Superior temporal gyrus (tissue), 1 donor: ENCODE measurements at regions not wholly inside any gene's neighbourhood (a gene's known extent, or its start where the extent isn't known, plus 50 kb on each side); places are given as distances from the start of the nearest gene placed in this dataset.
A peak's percentile ranks its signal among the peaks of the same experiment; 100 is the strongest.

Experiments
- DNase-seq: peaks from one replicate; pipeline ENCODE4 v3.0.0-alpha.2; 2016; ENCODE audit errors: extremely low spot score

DNA sequence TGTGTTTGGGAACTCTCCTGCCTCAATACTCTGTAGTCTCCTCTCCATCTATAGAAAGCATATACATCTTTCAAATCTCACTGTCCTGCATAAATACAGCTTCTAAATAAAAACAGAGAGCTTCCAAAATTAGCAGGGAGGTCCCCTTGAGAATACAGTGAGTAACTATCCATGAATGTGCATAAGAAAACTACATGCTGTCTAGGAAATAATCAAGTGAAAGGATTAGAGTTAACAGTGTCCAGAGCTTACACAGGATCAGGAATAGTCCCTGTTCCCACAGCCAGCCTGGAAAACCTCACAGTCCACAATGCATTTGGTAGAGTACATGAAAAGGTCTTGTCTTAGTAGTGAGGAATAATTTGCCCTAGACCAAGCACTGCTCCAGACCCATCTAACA is 123.0 kb upstream of the POU3F2 start:
- no peak for DNase-seq

DNA sequence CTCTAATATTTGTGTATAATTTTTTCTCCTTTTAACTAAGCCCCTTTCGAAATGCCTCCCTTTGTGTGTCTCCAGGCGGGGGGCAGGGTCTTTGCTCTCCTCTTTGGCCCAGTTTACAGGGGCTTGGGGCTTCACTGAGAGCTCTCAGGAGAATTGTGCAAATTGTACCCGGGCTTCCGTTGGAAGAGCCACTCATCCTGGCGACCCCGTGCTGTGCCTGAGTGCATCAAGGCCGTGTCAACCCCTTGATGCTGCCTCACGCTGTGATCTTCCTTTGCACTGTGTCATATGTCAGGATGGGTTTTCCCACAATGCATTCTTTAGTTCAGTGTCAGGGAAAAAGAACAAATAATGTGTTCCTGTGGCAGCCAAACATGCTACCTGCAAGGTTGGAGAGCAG is 118.0 kb upstream of the POU3F2 start:
- no peak for DNase-seq

DNA sequence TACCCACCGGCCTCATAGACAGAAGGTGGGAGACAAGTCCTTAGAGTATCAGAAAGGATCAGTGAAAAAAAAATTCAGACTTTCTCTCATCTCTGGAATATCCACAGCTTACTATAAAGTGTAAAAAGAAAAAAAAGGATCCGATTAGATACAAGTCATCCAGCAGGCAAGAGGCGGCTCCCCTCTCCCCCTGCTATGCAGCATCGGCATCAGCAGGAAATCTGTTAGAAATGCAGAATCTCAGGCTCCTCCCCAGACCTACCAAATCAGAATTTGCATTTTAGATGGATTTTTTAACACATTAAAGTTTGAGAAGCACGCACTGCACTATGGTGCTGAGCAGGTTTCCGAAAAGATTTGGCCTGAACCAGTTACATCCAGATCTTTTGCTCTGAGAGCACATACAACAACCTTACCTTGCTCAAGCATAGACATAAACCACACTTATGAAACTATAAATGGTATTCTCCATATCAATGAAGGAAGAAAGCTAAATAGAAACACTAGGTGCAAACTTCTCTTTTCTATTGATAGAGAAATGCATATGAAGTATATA is 117.0 kb upstream of the POU3F2 start:
- no peak for DNase-seq

DNA sequence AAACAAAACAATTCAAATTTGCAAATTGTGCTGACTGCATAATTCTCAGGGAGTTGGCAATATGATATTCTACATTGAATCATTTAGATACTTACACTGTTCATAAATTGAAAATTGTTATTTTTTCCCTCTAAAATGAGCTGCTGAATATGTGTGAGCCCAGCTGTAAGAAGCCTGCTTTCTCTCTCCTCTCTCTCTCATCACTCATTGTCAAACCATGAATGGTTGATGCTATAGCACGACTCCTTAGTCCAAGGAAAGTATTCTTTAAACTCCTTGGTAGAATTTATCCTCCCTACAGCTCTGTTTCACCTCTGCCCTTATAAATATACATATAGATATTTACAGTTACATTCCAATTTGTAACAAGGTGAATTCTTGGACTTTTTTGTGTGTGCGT is 116.4 kb upstream of the POU3F2 start:
- DNase-seq: no peak

DNA sequence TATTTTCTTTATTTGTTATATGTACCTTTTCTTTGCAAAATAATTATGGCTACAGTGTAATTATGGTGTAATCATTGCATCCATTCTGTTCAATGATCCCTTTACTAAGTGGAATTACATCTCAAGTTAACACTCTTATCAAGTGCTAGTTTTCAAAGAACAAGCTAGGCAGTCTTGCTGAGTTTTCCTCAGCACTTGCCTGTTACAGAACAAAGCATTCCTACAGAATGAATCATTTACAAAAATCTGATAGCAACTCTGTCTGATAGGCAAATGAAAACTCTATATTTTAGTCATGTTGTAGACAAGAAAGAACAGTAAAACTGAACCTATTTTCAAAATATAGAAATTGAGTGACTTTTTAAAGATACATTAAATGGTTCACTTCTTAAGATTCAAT is 109.8 kb upstream of the POU3F2 start:
- no peak for DNase-seq

DNA sequence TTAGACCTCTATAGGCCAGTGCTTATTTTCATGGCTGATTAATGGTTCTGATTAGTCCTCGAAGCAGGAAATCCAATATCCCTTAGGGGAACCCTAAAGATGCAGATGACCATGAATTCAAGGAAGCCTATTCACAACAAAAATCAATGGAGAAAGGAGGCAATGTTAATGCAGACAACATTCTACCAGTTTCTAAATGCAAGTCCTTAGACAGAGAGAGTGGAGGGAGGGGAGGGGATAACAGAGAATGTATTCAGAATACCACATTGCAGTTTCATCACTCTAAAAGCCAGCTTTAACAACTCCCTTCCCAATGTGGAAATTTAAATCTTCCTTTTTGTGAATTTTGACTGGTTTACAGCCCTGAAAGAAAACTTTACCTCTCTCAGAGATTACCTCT is 87.1 kb upstream of the POU3F2 start:
- no peak for DNase-seq

DNA sequence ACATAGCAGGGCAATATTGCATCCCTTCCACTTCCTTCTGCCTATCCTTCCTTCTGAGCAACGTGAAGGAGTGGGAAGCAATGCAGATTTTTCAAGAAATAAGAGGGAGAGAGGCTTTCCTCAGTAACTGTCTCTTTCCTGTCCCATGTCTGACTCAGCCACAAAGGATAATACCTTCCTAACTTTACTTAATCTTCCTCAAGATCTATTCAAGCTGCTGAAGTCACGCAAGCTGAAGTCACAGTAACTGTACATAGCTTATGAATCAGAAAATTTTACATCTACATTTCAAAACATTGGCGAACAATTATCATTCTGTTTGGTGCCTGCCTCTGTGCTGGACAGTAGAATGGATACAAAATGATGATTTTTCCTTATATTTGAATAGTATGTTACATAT is 86.4 kb upstream of the POU3F2 start:
- DNase-seq: no peak

DNA sequence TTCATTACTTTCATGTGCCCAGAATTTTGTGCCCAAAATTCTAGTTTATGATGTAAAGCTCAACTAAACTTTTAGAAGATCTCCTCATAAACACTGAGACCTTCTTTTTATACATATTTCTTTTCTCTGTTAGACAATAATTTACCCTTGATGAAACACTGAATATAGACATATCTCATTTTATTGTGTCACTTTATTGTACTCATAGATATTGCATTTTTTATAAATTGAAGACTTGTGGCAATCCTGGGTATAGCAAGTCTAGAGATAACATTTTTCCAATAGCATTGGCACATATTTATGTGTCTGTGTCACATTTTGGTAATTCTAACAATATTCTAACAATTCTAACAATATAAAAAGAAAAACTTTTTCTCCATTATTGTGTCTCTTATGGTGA is 74.9 kb upstream of the POU3F2 start:
- DNase-seq: no peak

DNA sequence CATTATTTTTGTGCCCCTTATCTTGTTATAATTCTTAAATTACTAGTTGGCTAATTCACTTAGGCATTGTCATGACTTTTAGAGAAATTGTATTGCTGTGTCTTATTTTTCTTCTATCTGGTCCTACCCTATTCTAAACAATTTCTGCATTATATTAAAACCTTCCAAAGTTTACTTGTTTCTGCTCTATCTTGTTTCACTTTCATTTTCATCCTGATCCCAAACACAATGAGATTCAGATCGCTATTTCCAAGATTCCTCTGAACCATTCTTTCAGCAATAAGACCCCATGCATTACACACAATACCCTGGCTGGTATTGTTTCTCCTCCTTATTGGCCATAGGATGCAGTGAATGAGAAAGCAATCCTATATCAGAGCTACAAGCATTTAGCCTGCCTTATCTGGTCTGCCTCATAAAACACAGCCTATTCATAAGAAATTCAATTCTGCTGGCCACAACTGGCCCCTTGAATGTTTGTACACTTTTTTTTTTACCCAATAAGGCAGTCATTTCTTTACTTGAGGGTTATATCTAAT is 69.9 kb upstream of the POU3F2 start:
- DNase-seq: peak; percentile 42

DNA sequence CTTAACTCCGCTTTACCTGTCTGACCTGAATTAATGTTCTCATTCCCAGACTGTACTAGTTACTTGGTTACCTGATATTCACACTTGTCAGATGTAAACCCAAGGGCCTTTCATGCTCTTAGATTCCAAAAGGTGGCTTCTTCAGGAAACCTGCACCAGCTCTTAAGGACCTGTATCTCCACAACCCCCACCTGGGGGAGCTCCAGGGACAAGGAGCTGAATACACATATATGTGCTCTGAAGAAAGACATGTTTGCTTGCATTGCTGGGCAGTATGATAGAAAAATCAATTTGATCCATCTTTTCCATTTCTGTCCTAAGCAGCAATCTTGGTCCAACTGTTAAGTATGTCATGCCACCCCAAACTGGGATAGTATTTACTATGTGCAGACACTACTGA is 64.8 kb upstream of the POU3F2 start:
- no peak for DNase-seq

DNA sequence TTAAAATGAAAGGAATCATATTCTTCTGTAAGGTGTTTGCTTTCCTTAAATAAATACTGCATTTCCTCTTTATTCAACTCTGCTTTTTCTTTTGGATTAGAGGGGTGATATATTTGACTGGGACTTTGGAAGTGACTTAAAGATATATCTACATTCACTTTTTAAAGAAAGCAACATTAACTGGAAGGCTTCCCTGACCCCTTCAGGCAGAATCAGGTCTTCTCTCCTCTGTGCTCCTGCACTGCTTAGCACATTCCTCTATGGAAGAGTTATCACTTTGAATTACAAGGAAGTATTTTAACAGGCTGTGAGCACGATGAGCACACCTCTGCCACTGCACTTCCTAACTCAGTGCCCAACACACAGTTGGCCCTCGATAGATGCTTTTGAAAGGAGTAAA is 59.2 kb upstream of the POU3F2 start:
- no peak for DNase-seq

DNA sequence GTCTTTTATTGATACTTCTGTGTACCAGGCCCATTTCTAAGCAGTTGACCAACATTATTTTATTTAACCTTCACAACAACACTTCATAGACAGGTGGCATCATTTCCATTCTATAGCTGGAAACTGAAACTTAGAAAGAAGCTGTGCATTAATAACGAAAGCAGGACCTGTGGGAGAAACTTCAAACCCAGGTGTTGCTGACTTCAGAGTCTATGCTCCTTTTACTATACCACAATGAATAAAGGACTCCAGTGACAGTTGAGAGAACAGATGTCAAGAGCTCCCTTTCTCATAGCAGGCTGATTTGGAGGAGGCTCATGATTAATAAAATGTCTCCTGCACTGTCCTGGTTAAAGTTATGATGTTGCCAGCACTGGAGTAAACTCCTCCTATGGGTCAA is 56.6 kb upstream of the POU3F2 start:
- no peak for DNase-seq

DNA sequence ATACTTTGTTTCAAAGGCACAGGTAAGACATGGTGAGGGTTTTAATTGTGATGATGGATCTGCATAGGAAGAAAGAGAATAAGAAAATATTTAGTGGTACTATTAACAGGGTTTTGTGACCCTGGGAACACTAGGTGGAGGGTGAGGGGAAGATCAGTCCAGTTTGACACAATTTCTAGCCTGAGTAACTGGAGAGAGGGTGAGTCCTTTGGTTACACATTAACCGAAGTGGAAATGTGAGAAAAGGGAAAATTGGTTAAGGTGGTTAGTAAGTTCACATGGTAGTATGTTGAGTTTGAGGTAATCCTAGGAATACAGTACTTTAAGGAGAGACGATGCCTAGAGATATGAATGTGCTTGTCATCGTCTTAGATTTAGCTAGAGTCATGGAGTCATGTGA is 54.8 kb upstream of the POU3F2 start:
- no peak for DNase-seq

DNA sequence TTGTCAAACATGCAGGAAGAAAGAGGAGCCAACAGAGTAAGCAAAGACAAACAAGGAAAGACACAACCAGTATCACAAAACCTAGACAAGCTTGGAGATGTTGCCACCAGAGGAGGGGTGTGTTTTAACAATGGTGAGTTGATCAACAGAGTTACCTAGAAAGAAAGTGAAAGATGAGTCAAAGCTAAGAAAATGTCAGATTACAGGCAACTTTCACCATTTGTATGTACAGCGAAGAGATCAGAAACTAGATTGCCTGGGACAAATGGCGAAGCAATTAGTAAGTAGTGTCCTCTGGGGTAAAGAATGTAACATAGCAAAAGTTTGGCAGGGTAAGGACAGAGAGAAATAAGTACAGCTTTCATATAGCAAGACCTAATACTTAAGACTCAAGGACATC is 51.6 kb upstream of the POU3F2 start:
- DNase-seq: no peak

DNA sequence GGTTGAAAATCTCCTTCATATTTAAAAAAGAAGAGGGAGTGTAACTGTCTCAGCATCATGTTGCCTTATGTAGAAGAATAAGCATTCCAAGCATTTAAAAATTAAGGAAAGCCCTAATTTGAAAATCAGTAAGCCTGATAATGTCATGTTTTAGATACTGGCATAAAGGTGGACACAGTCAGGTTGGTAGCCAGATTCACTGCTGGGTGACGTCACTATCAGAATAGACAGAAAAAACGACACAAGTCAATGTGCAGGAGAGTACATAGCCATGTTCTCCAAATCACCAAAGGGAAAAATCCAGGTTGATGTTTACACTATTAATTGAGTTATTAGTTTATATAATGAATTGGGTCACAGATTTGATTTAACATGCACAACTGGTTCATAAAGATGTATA is 50.8 kb upstream of the POU3F2 start:
- DNase-seq: no peak
